HL-60 (cell line): ENCODE measurements at regions not wholly inside any gene's neighbourhood (a gene's known extent, or its start where the extent isn't known, plus 50 kb on each side); places are given as distances from the start of the nearest gene placed in this dataset.

Source experiments
- CTCF ChIP-seq: IDR thresholded peaks from one replicate; pipeline ENCODE4 v1.5.1; 2011; ENCODE audit warnings: low read length, control low read depth, inconsistent platforms; ENCODE audit not compliant: insufficient read depth
- POLR2AphosphoS5 ChIP-seq: IDR thresholded peaks from 2 replicates; pipeline ENCODE4 v1.6.1; 2012; ENCODE audit warnings: low read depth
- SPI1 ChIP-seq: IDR thresholded peaks from 2 replicates; pipeline ENCODE4 v1.6.1; 2012; ENCODE audit warnings: low read depth, mild to moderate bottlenecking, borderline replicate concordance

- no peak for TF ChIP-seq CTCF
- TF ChIP-seq SPI1, result no peak
- TF ChIP-seq POLR2AphosphoS5, result no peak
Measured at GRCh38 chr2:20509770-20510490, 63.1 kb downstream of the RHOB start.
